K562 (cell line): ENCODE measurements at regions not wholly inside any gene's neighbourhood (a gene's known extent, or its start where the extent isn't known, plus 50 kb on each side); places are given as distances from the start of the nearest gene placed in this dataset.

Experiments
- ATAC-seq: fragments of 200-7000 bp; cut with Tn5 transposase; 3 replicates; pipeline ENCODE4 v1.9.1; 2020; ENCODE audit warnings: moderate library complexity
- BruUV-seq: library from RNA; stranded (reverse); fragments of 400-500 nt; replicated peaks from 2 replicates; lab custom pipeline; 2021; lab: Mats Ljungman, UMichigan
- CTCF ChIA-PET: fragments of 300-600 bp; formaldehyde crosslinking; extraction: SDS; loops from one replicate; lab custom pipeline; 2021; ENCODE audit warnings: low intra/inter-chr PET ratio; lab: Yijun Ruan, JAX
- POLR2A ChIA-PET: fragments of 300-600, 350-650 bp; sonication (Branson Sonifier 250); formaldehyde crosslinking; extraction: SDS; loops from one replicate; lab custom pipeline; 2021; ENCODE audit warnings: antibody characterized with exemption, inconsistent platforms; lab: Yijun Ruan, JAX
- DNase-seq, 4 experiments: peaks; one replicate each; pipeline versions ENCODE4 v3.0.0 to v3.0.0-alpha.2; 2011 to 2018; ENCODE audit warnings: low spot score in 3 of 4, mixed read lengths in 3 of 4; ENCODE audit errors: extremely low read depth in 1 of 4
- FAIRE-seq: peaks from 2 replicates; lab custom pipeline; 2011; peaks lifted over from hg19 to GRCh38; lab: Jason Lieb, UNC
- H2AFZ ChIP-seq: 2 replicates; pipeline ENCODE4 v1.6.0; 2011; ENCODE audit warnings: low read depth, low read length, control low read depth, inconsistent platforms
- H3K27ac ChIP-seq: fragments of 200-600 bp; 3 replicates; pipeline ENCODE4 v1.8.0; 2011; ENCODE audit warnings: low read depth, mild to moderate bottlenecking, control low read depth, inconsistent platforms, low read length, moderate library complexity, mixed read lengths; ENCODE audit errors: extremely low read depth
- H3K27me3 ChIP-seq, 2 experiments: fragments of 300-600 bp in 1 of 2; 2 replicates in 1 of 2; 3 replicates in 1 of 2; pipeline versions ENCODE4 v1.6.0 to v1.8.0; 2011; ENCODE audit warnings: inconsistent platforms in 2 of 2, low read length in 2 of 2, mild to moderate bottlenecking in 1 of 2, mixed read lengths in 1 of 2, moderate library complexity in 1 of 2; ENCODE audit not compliant: control insufficient read depth in 2 of 2, insufficient read depth in 2 of 2
- H3K36me3 ChIP-seq: fragments of 300-600 bp; 3 replicates; pipeline ENCODE4 v1.8.0; 2011; ENCODE audit warnings: mild to moderate bottlenecking, low read length, inconsistent platforms; ENCODE audit not compliant: control insufficient read depth, insufficient read depth
- H3K4me1 ChIP-seq, 2 experiments: fragments of 200-600 bp in 1 of 2; replicated peaks in 1 of 2; 2 replicates in 1 of 2; 3 replicates in 1 of 2; pipeline versions ENCODE4 v1.5.1 to v1.8.0; 2011; ENCODE audit warnings: inconsistent platforms in 2 of 2, low read length in 2 of 2, mild to moderate bottlenecking in 1 of 2, mixed read lengths in 1 of 2, moderate library complexity in 1 of 2; ENCODE audit not compliant: control insufficient read depth in 2 of 2, insufficient read depth in 2 of 2
- H3K4me2 ChIP-seq: 2 replicates; pipeline ENCODE4 v1.6.1; 2011; ENCODE audit warnings: low read length, control low read depth, inconsistent platforms, mixed read lengths; ENCODE audit not compliant: insufficient read depth
- H3K4me3 ChIP-seq: fragments of 200-600 bp; sonication (generic), shearing (Covaris generic); 2 replicates; pipeline ENCODE4 v1.5.1; 2016; ENCODE audit warnings: control low read depth, inconsistent platforms
- H3K79me2 ChIP-seq: fragments of 200-600 bp; 3 replicates; pipeline ENCODE4 v1.8.0; 2011; ENCODE audit warnings: low read length, inconsistent platforms; ENCODE audit not compliant: control insufficient read depth, insufficient read depth
- H3K9ac ChIP-seq, 2 experiments: 2 replicates each; pipeline versions ENCODE4 v1.6.0 to v1.6.1; 2011; ENCODE audit warnings: low read depth in 2 of 2, low read length in 2 of 2, control low read depth in 1 of 2, inconsistent platforms in 1 of 2, mild to moderate bottlenecking in 1 of 2, mixed read lengths in 1 of 2; ENCODE audit not compliant: insufficient read depth in 1 of 2
- H3K9me1 ChIP-seq: one replicate; pipeline ENCODE4 v1.6.0; 2011; ENCODE audit warnings: inconsistent platforms, mild to moderate bottlenecking, low read length, moderate library complexity; ENCODE audit not compliant: control insufficient read depth, insufficient read depth
- H3K9me3 ChIP-seq: replicated peaks from 2 replicates; pipeline ENCODE4 v1.5.1; 2011; ENCODE audit warnings: low read depth, low read length, inconsistent platforms; ENCODE audit not compliant: control insufficient read depth, insufficient read depth
- H4K20me1 ChIP-seq: replicated peaks from 2 replicates; pipeline ENCODE4 v1.6.1; 2011; ENCODE audit warnings: low read length, inconsistent platforms, mixed read lengths; ENCODE audit not compliant: control insufficient read depth, insufficient read depth
- ADNP ChIP-seq: fragments of 200-800 bp; sonication (Bioruptor generic); IDR thresholded peaks from 2 replicates; pipeline ENCODE4 v1.6.1; 2016; ENCODE audit warnings: missing genetic modification characterization, missing compliant biosample characterization
- CBX2 ChIP-seq: fragments of 200-600 bp; sonication (generic); IDR thresholded peaks from one replicate; pipeline ENCODE4 v1.6.1; 2012; ENCODE audit warnings: mild to moderate bottlenecking, low read length, inconsistent platforms; ENCODE audit not compliant: insufficient read depth, poor library complexity, severe bottlenecking
- CTBP1 ChIP-seq: fragments of 450-650 bp; IDR thresholded peaks from 2 replicates; pipeline ENCODE4 v1.6.1; 2016; ENCODE audit warnings: borderline replicate concordance
- DNMT1 ChIP-seq: fragments of 450-650 bp; IDR thresholded peaks from 2 replicates; pipeline ENCODE4 v1.6.1; 2016; ENCODE audit warnings: antibody characterized with exemption, mild to moderate bottlenecking
- EGR1 ChIP-seq: fragments of 450-650 bp; conservative IDR thresholded peaks from 2 replicates; pipeline ENCODE4 v1.6.1; 2017; ENCODE audit warnings: mild to moderate bottlenecking
- SMARCA4 ChIP-seq: fragments of 450-650 bp; IDR thresholded peaks from 2 replicates; pipeline ENCODE4 v1.6.1; 2016
- SOX6 ChIP-seq: fragments of 450-650 bp; IDR thresholded peaks from 2 replicates; pipeline ENCODE4 v1.6.1; 2014; ENCODE audit warnings: mild to moderate bottlenecking
- SP2 ChIP-seq: IDR thresholded peaks from 2 replicates; pipeline ENCODE4 v1.6.1; 2011; ENCODE audit warnings: mild to moderate bottlenecking, low read depth, low read length, moderate library complexity; ENCODE audit not compliant: poor library complexity, severe bottlenecking; ENCODE audit errors: extremely low read depth
- TAF15 ChIP-seq: fragments of 200-400 bp; formaldehyde crosslinking; IDR thresholded peaks from 2 replicates; pipeline ENCODE4 v1.6.1; 2017; ENCODE audit warnings: mild to moderate bottlenecking, low read depth, low read length, moderate library complexity
- TGIF2 ChIP-seq: sonication (generic); formaldehyde crosslinking; IDR thresholded peaks from 2 replicates; pipeline ENCODE4 v1.8.1; 2022; ENCODE audit warnings: mild to moderate bottlenecking, missing genetic modification reagents, moderate library complexity
- ZC3H8 ChIP-seq: fragments of 450-650 bp; IDR thresholded peaks from 2 replicates; pipeline ENCODE4 v1.6.1; 2017
- WGBS: fragments of 100-300 bp; shearing (Covaris generic); methylation state at CpG from one replicate; pipeline ENCODE4 v1.1.6; 2016; ENCODE audit warnings: low coverage, mixed read lengths; ENCODE audit not compliant: insufficient coverage; ENCODE audit errors: missing lambda C conversion rate; 5-methylcytosine and 5-hydroxymethylcytosine counted together
- in situ Hi-C: fragments of 300-500 bp; cut with MboI; formaldehyde crosslinking; loops from 4 replicates; pipeline ENCODE4 v1.15.0; 2018; ENCODE audit warnings: inconsistent platforms, mixed read lengths
- intact Hi-C: fragments of 100-400 bp; cut with micrococcal nuclease; formaldehyde crosslinking; loops from 2 replicates; pipeline ENCODE4 v1.14.2; 2022
- TF ChIP-seq, protein P1 (sequence below): fragments of 450-650 bp; IDR thresholded peaks from 2 replicates; pipeline ENCODE4 v1.6.1; 2017; ENCODE audit warnings: antibody characterized with exemption, mild to moderate bottlenecking
- TF ChIP-seq, protein P2 (sequence below), 2 experiments: fragments of 450-650 bp; conservative IDR thresholded peaks; 2 replicates each; pipeline ENCODE4 v1.6.1; 2017; ENCODE audit warnings: mild to moderate bottlenecking in 2 of 2, moderate library complexity in 2 of 2
- TF ChIP-seq, protein P3 (sequence below): fragments of 250-450 bp; sonication (Bioruptor Pico); IDR thresholded peaks from 2 replicates; pipeline ENCODE4 v1.6.1; 2021; ENCODE audit warnings: mild to moderate bottlenecking
- TF ChIP-seq, protein P4 (sequence below), 2 experiments: fragments of 150-350 bp in 1 of 2; IDR thresholded peaks; 2 replicates each; pipeline ENCODE4 v1.6.1; 2012 to 2016; ENCODE audit warnings: low read depth in 2 of 2, low read length in 2 of 2, mild to moderate bottlenecking in 1 of 2, moderate library complexity in 1 of 2

DNA sequence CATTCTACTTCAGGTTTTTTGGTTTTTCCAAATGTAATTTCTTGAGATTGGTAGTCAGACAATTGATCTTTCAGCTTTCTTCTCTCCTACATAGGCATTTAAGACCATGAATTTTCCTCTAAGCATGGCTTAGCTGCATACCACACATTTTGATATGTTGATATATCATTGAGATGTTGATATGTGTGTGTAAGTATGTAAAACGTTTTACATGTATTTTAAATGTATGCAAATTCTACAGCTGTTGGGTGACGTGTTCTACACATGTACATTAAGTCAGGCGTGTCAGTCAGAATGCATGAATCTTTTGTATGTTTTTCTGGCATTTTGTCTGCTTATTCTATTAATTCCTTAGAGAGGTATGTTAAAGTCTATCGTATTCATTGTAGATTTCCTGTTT is 228.2 kb downstream of the CDH26 start:
- H3K4me2 ChIP-seq, result no peak overlapping the region
- H3K9me3 ChIP-seq, result no peaks in the 10 kb centered on the region
- H3K79me2 ChIP-seq, result no peaks in the 10 kb centered on the region
- intact Hi-C loops (no loop called here), in situ Hi-C loops (no loop called here)
- no peak overlapping the region for H3K4me3 ChIP-seq
- CTCF ChIA-PET, result no interaction called here
- H4K20me1 ChIP-seq, result no peaks in the 10 kb centered on the region
- POLR2A ChIA-PET, result no interaction called here
- H3K9ac ChIP-seq, result no peak overlapping the region
- no peak for DNase-seq
- WGBS, result 0% methylated on average over 4 of the region's 4 CpGs
- no peaks in the 10 kb centered on the region for H3K9me1 ChIP-seq
- H3K27me3 ChIP-seq, result no peaks in the 10 kb centered on the region
- ATAC-seq, result no peak
- no peak for FAIRE-seq
- H3K27ac ChIP-seq, result no peak overlapping the region
- no TSS peak for BruUV-seq
- no peaks in the 10 kb centered on the region for H3K4me1 ChIP-seq
- H2AFZ ChIP-seq, result no peak overlapping the region
- no peaks in the 10 kb centered on the region for H3K36me3 ChIP-seq
- TF ChIP-seq CBX2 (no peak), TGIF2 (CRISPR knock-in tag) (no peak), EGR1 (no peak), ZC3H8 (no peak), CTBP1 (no peak), SOX6 (no peak), SP2 (no peak), SMARCA4 (no peak), ADNP (tag) (no peak), TAF15 (no peak), DNMT1 (no peak)
- TF ChIP-seq, protein P1, sequence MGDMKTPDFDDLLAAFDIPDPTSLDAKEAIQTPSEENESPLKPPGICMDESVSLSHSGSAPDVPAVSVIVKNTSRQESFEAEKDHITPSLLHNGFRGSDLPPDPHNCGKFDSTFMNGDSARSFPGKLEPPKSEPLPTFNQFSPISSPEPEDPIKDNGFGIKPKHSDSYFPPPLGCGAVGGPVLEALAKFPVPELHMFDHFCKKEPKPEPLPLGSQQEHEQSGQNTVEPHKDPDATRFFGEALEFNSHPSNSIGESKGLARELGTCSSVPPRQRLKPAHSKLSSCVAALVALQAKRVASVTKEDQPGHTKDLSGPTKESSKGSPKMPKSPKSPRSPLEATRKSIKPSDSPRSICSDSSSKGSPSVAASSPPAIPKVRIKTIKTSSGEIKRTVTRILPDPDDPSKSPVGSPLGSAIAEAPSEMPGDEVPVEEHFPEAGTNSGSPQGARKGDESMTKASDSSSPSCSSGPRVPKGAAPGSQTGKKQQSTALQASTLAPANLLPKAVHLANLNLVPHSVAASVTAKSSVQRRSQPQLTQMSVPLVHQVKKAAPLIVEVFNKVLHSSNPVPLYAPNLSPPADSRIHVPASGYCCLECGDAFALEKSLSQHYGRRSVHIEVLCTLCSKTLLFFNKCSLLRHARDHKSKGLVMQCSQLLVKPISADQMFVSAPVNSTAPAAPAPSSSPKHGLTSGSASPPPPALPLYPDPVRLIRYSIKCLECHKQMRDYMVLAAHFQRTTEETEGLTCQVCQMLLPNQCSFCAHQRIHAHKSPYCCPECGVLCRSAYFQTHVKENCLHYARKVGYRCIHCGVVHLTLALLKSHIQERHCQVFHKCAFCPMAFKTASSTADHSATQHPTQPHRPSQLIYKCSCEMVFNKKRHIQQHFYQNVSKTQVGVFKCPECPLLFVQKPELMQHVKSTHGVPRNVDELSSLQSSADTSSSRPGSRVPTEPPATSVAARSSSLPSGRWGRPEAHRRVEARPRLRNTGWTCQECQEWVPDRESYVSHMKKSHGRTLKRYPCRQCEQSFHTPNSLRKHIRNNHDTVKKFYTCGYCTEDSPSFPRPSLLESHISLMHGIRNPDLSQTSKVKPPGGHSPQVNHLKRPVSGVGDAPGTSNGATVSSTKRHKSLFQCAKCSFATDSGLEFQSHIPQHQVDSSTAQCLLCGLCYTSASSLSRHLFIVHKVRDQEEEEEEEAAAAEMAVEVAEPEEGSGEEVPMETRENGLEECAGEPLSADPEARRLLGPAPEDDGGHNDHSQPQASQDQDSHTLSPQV, result no peak
- TF ChIP-seq, protein P2, sequence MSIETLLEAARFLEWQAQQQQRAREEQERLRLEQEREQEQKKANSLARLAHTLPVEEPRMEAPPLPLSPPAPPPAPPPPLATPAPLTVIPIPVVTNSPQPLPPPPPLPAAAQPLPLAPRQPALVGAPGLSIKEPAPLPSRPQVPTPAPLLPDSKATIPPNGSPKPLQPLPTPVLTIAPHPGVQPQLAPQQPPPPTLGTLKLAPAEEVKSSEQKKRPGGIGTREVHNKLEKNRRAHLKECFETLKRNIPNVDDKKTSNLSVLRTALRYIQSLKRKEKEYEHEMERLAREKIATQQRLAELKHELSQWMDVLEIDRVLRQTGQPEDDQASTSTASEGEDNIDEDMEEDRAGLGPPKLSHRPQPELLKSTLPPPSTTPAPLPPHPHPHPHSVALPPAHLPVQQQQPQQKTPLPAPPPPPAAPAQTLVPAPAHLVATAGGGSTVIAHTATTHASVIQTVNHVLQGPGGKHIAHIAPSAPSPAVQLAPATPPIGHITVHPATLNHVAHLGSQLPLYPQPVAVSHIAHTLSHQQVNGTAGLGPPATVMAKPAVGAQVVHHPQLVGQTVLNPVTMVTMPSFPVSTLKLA (conservative IDR thresholded peaks at IDR 0.05), result no peak
- TF ChIP-seq, protein P3, sequence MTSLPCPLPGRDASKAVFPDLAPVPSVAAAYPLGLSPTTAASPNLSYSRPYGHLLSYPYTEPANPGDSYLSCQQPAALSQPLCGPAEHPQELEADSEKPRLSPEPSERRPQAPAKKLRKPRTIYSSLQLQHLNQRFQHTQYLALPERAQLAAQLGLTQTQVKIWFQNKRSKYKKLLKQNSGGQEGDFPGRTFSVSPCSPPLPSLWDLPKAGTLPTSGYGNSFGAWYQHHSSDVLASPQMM (CRISPR knock-in tag), result no peak
- TF ChIP-seq, protein P4, sequence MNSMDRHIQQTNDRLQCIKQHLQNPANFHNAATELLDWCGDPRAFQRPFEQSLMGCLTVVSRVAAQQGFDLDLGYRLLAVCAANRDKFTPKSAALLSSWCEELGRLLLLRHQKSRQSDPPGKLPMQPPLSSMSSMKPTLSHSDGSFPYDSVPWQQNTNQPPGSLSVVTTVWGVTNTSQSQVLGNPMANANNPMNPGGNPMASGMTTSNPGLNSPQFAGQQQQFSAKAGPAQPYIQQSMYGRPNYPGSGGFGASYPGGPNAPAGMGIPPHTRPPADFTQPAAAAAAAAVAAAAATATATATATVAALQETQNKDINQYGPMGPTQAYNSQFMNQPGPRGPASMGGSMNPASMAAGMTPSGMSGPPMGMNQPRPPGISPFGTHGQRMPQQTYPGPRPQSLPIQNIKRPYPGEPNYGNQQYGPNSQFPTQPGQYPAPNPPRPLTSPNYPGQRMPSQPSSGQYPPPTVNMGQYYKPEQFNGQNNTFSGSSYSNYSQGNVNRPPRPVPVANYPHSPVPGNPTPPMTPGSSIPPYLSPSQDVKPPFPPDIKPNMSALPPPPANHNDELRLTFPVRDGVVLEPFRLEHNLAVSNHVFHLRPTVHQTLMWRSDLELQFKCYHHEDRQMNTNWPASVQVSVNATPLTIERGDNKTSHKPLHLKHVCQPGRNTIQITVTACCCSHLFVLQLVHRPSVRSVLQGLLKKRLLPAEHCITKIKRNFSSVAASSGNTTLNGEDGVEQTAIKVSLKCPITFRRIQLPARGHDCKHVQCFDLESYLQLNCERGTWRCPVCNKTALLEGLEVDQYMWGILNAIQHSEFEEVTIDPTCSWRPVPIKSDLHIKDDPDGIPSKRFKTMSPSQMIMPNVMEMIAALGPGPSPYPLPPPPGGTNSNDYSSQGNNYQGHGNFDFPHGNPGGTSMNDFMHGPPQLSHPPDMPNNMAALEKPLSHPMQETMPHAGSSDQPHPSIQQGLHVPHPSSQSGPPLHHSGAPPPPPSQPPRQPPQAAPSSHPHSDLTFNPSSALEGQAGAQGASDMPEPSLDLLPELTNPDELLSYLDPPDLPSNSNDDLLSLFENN (IDR thresholded peaks at IDR 0.05; ENCODE audit: low read depth in 2 of 2, low read length in 2 of 2), result no peak
